ENCODE measurements at regions not wholly inside any gene's neighbourhood (a gene's known extent, or its start where the extent isn't known, plus 50 kb on each side); places are given as distances from the start of the nearest gene placed in this dataset.
"Not testable (repeated sequence)": the region's sequence is repeated elsewhere in the genome, so short reads cannot be mapped to it uniquely, and the experiment has no call there.

- DNase-seq (ENCODE audit: low spot score), result no peak
- intact Hi-C loops (cut with DNase I), result no loop called here
Measured at GRCh38 chr3:56935811-56936210, 124.7 kb upstream of the SPATA12 start.

DNA sequence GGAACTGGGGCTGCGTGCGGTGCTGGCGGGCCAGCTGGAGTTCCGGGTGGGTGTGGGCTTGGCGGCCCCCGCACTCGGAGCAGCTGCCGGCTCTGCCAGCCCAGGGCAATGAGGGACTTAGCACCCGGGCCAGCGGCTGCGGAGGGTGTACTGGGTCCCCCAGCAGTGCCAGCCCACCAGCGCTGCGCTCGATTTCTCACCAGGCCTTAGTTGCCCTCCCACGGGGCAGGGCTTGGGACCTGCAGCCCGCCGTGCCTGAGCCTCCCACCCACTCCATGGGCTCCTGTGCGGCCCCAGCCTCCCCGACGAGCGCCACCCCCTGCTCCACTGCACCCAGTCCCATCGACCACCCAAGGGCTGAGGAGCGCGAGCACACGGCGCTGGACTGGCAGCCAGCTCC lies 126.0 kb upstream of the SPATA12 start:
- intact Hi-C loops (cut with DNase I); DNase-seq (ENCODE audit: low spot score): not testable (repeated sequence)

- intact Hi-C loops (cut with DNase I), result no loop called here
- no peak for DNase-seq (ENCODE audit: low spot score)
Measured at GRCh38 chr3:56933803-56934202, 126.7 kb upstream of the SPATA12 start.

GRCh38 chr3:56932866-56933265 lies 127.6 kb upstream of the SPATA12 start:
- DNase-seq (ENCODE audit: low spot score), result no peak
- intact Hi-C loops (cut with DNase I), result no loop called here

DNA sequence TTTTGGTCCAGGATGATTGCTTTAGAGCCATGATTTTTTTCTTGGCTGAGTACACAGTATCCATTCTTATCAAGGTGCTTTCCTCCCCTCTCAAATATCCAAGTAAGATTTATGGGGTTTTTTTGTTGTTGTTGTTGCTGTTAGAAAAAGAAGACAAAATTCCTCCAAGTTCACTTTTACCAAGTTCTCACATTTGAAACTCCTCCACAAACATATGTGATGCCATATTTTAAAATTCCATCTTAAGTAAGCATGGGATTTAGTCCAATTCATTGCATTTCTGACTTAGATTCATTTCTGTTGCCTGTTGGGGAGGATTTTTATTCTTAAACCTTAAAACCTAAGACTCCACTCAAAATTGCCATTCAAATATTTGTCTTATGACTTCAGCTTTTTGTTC lies 128.6 kb upstream of the SPATA12 start:
- intact Hi-C loops (cut with DNase I), result no loop called here
- DNase-seq (ENCODE audit: low spot score), result no peak

- intact Hi-C loops (cut with DNase I), result no loop called here
- no peak for DNase-seq (ENCODE audit: low spot score)
Measured at GRCh38 chr3:56930706-56931105, 129.0 kb upstream of the ARHGEF3 start.

GRCh38 chr3:56929809-56930615 lies 128.3 kb upstream of the ARHGEF3 start:
- DNase-seq (ENCODE audit: low spot score), result no peak
- intact Hi-C loops (cut with DNase I), result no loop called here

DNA sequence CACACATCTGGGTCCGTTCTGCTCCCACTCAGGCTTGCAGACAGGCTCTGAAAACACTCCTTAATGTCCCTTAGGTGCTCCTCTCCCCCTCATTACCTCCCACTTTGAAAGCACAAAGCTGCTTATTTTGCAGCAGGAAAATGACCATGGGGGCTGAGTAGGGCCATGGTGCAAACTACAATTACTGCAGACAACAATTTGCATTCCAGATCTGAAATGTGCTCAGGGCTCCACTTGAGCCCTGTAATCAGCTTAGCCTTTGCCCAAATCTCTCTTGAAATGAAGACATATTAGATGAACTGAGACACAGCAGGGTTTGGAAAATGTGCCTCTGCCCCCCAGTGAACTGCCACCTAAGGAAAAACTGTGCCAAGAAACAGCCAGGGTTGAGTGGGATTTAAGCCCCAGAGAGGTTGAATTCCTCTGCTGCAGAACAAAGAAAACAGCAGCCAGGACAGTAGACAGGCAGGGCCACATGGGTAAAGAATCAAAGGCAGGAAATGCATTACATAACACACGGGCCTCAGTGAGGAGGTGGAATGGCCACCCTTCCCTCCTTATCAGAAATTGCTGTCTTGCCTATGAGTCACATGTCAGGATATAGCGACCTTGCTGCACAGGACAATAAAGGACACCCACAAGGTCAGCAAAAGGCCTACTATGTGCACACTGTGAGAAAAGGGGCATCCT lies 126.8 kb upstream of the ARHGEF3 start:
- intact Hi-C loops (cut with DNase I), result no loop called here

DNA sequence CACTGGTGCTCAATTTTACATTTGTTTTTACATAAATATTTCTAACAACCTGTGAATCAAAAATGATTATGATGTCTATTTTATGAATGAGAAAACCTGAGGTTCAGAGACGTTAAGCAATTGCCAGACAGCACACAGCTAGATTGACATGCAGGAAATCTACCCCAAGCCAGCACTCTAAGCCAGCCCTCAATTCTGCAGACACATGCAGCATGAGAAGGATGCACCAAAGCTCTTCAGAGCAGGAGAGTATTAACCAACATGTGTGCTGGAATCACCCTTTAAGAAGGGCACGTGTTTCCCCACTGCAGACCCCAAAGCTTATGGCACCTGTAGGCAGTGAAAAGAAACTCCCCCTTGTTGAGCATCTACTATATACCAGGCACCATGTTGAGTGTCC lies 126.1 kb upstream of the ARHGEF3 start:
- intact Hi-C loops (cut with DNase I), result no loop called here
- DNase-seq (ENCODE audit: low spot score), result no peak

More for the DNA sequence above, 126.8 kb upstream of the ARHGEF3 start:
- DNase-seq (ENCODE audit: low spot score), result no peak

GRCh38 chr3:56926947-56927282 lies 125.2 kb upstream of the ARHGEF3 start:
- intact Hi-C loops (cut with DNase I), result no loop called here
- DNase-seq (ENCODE audit: low spot score), result no peak

DNA sequence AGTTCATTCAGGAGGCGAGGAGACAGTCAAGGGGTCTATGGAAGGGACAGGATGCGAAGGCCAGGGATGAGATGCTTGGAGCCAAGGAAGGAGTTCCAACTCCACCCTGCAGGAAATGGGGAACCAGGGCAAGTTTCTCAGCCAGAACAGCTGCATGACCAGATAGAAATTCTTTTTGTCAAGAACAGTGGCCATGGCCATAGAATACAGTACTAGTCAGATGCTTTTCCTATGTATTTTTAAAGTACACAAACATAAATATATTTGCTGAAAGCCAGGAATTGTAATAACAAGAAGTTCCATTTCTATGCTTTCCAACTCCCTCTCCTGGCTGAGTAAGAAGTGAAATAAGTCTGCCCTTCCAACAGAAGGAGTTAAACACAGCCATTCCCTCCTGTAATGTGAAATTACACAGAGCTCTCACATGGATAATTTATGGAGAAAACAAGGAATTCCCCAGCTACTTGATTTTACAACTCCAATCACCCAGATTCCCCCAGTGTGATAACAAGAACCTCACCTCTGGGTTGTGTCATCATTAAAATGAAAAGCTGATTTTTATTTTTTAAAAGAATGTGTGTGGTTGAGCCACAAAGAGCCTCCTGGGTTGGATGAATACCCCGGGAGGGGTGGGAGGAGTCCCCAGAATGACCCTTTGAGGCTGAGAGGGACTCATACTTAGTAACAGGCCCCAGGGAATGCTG lies 124.6 kb upstream of the ARHGEF3 start:
- intact Hi-C loops (cut with DNase I), result no loop called here
- no peak for DNase-seq (ENCODE audit: low spot score)

GRCh38 chr3:56924700-56925099 lies 123.0 kb upstream of the ARHGEF3 start:
- DNase-seq (ENCODE audit: low spot score); intact Hi-C loops (cut with DNase I): not testable (repeated sequence)

DNA sequence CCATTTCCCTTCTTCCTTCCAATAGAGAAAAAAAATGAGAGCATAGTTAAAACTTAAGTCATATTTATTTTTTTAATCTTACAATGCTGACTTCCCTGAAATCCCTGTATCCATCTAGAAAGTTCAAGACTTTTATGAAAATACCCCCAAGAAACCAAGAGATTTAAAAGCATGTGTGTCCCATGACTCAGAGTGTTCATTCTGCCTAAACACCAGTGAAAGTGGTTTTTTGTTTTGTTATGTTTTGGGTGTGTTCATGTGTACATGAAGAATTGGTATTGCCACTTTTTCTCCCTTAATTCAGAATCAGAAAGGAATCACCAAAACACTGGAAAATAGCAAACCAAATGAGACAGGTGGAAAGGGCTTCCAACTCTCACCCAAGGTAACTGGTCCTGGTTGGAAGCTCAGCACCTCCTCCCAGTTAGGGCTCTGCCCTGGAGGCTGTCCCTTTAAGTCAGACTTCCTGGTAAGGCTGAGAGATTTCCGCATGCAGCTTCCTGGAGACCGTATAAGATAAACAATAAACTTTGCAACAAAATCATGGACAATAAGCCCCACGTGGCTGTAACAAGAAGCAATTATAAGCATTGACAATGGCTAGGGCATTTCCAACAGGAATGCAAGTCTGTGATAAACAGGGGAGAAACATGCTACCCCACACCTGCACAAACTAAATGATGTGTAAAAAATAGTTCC lies 121.9 kb upstream of the ARHGEF3 start:
- DNase-seq (ENCODE audit: low spot score), result no peak
- intact Hi-C loops (cut with DNase I), result no loop called here

DNA sequence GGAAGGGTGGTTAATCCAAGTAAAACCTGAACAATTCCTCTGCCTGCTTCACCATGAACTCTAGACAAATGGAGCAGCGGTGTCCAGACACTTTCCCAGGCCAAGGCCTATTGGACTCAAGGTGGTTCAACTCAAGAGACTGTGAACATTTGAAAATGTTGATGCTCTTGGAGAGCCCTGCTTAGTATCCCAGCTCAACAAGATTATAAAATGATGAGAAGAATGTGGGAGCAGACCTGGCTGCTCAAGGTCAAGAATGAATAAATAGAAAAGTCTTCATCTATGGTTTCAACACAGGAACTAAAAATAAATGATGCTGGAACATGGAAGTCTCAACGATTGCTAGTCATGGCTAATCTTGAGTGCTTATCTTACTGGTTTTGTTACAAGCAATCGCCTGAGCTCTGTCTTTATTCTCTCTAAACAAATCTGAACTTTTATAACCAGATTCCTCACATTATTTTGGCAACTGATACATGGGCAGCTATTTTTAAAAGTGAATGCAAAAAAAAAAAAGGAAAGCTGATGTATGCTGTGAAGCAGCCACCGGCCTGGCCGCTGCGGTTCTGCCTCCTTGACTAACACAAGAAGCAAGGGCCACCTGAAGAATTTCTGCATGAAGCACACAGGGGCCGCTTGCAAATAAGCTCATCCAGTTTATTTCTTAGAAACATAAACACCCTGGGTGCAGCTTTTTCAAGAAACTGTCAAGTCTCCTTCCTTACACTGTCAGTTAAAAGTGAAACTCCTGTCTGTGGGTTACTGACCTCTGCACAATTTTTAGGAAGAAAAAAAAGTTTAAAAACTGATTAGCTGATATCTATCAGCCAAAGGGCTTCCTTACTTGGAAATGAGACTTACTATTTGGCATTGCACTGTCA lies 120.1 kb upstream of the ARHGEF3 start:
- no peak for DNase-seq (ENCODE audit: low spot score)
- intact Hi-C loops (cut with DNase I), result no loop called here

DNA sequence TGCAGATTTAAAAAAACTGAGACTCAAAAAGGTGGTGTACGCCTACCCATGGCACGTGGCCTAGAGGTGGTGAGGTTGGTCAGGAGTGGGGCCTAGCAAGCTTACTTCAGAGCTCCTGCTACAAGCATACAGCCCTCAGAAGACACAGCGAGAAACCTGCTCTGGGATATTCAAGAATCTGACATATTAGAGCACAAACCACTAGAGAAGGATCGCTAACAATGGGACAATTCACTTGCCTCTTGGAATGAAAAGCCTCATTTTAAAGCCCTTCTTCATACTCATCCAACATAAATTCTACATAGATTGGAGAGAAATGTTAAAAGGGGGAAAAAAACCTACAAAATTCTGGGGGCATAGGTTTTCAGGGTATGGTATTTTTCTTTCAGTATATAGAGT lies 118.0 kb upstream of the ARHGEF3 start:
- intact Hi-C loops (cut with DNase I), result no loop called here
- DNase-seq (ENCODE audit: low spot score), result no peak

GRCh38 chr3:56919137-56919796 lies 117.5 kb upstream of the ARHGEF3 start:
- intact Hi-C loops (cut with DNase I), result no loop called here
- DNase-seq (ENCODE audit: low spot score), result no peak

DNA sequence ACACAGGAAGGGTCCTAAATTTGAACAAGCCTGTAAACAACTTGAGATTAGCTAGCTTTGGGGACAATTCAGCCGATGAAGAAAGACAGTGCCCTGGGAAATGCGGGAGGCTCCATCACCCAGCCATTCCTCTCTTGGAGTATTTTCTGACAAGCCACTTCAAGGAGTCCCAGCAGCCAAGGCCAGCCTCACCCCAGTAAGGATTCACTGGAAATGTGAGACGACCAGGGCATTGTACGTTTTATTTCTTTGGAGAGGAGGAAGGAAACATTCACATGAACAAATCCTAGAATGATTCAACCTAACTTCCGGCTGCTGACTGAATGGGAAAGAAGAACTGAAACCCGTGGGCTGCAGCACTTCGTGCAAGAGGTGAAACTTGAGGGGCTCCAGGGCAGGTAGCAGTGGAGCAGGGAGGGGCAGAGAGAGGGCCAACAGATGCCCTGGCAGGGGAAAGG lies 116.4 kb upstream of the ARHGEF3 start:
- no peak for DNase-seq (ENCODE audit: low spot score)
- intact Hi-C loops (cut with DNase I), result no loop called here

GRCh38 chr3:56917361-56918110 lies 115.8 kb upstream of the ARHGEF3 start:
- intact Hi-C loops (cut with DNase I), result no loop called here
- no peak for DNase-seq (ENCODE audit: low spot score)

All from posterior vena cava (tissue), 2 donors.